H9 (cell line): ENCODE measurements at regions not wholly inside any gene's neighbourhood (a gene's known extent, or its start where the extent isn't known, plus 50 kb on each side); places are given as distances from the start of the nearest gene placed in this dataset.

Source experiments
- DNase-seq: peaks from one replicate; pipeline ENCODE4 v3.0.0-alpha.2; 2017
- H2AFZ ChIP-seq: one replicate; pipeline ENCODE4 v1.6.1; 2013; ENCODE audit warnings: mild to moderate bottlenecking, low read length, control low read depth, moderate library complexity
- H2AK5ac ChIP-seq: 2 replicates; pipeline ENCODE4 v1.6.1; 2013; ENCODE audit warnings: low read length, control low read depth, mixed read lengths; ENCODE audit not compliant: insufficient read length
- H2BK120ac ChIP-seq: one replicate; pipeline ENCODE4 v1.6.1; 2013; ENCODE audit warnings: low read depth, mild to moderate bottlenecking, low read length, control low read depth, inconsistent platforms; ENCODE audit not compliant: poor library complexity, severe bottlenecking
- H2BK12ac ChIP-seq: 2 replicates; pipeline ENCODE4 v1.6.1; 2013; ENCODE audit warnings: low read length, control low read depth, mixed read lengths, low read depth; ENCODE audit not compliant: insufficient read length
- H2BK15ac ChIP-seq: 2 replicates; pipeline ENCODE4 v1.6.1; 2013; ENCODE audit warnings: low read depth, low read length, control low read depth
- H2BK20ac ChIP-seq: one replicate; pipeline ENCODE4 v1.6.1; 2013; ENCODE audit warnings: low read depth, mild to moderate bottlenecking, low read length, control low read depth, inconsistent platforms; ENCODE audit not compliant: poor library complexity, severe bottlenecking
- H2BK5ac ChIP-seq: 2 replicates; pipeline ENCODE4 v1.6.1; 2013; ENCODE audit warnings: low read length, control low read depth, mixed read lengths; ENCODE audit not compliant: insufficient read length
- H3K14ac ChIP-seq: 2 replicates; pipeline ENCODE4 v1.6.1; 2013; ENCODE audit warnings: low read length, control low read depth; ENCODE audit not compliant: insufficient read depth
- H3K18ac ChIP-seq: 2 replicates; pipeline ENCODE4 v1.6.1; 2013; ENCODE audit warnings: low read depth, mild to moderate bottlenecking, mixed read lengths, low read length, control low read depth; ENCODE audit not compliant: insufficient read length
- H3K23ac ChIP-seq: 2 replicates; pipeline ENCODE4 v1.6.1; 2013; ENCODE audit warnings: low read length, control low read depth, mixed read lengths, low read depth; ENCODE audit not compliant: insufficient read length
- H3K23me2 ChIP-seq: 2 replicates; pipeline ENCODE4 v1.6.1; 2013; ENCODE audit warnings: low read depth, mild to moderate bottlenecking, mixed read lengths, low read length, control low read depth; ENCODE audit not compliant: insufficient read length, poor library complexity, severe bottlenecking
- H3K27ac ChIP-seq: 2 replicates; pipeline ENCODE4 v1.5.1; 2013; ENCODE audit warnings: low read length, control low read depth, mixed read lengths, low read depth; ENCODE audit not compliant: insufficient read length
- H3K27me3 ChIP-seq: 2 replicates; pipeline ENCODE4 v1.6.1; 2013; ENCODE audit warnings: low read length, control low read depth, inconsistent platforms; ENCODE audit not compliant: insufficient read depth
- H3K4ac ChIP-seq: 2 replicates; pipeline ENCODE4 v1.6.1; 2013; ENCODE audit warnings: low read depth, mild to moderate bottlenecking, control low read depth, inconsistent platforms, low read length, moderate library complexity
- H3K4me1 ChIP-seq: 2 replicates; pipeline ENCODE4 v1.6.1; 2013; ENCODE audit warnings: low read length, control low read depth, inconsistent platforms; ENCODE audit not compliant: insufficient read depth
- H3K4me2 ChIP-seq: 2 replicates; pipeline ENCODE4 v1.6.1; 2013; ENCODE audit warnings: low read length, control low read depth, mixed read lengths; ENCODE audit not compliant: insufficient read length, insufficient read depth
- H3K56ac ChIP-seq: 2 replicates; pipeline ENCODE4 v1.6.1; 2013; ENCODE audit warnings: low read depth, mild to moderate bottlenecking, mixed read lengths, low read length, control low read depth; ENCODE audit not compliant: insufficient read length
- H3K79me1 ChIP-seq: 2 replicates; pipeline ENCODE4 v1.6.1; 2013; ENCODE audit warnings: low read depth, mild to moderate bottlenecking, moderate library complexity, low read length, control low read depth, inconsistent platforms; ENCODE audit not compliant: insufficient read depth, poor library complexity, severe bottlenecking
- H3K79me2 ChIP-seq: 2 replicates; pipeline ENCODE4 v1.6.1; 2013; ENCODE audit warnings: low read length, control low read depth, inconsistent platforms; ENCODE audit not compliant: insufficient read depth
- H3K9ac ChIP-seq: 2 replicates; pipeline ENCODE4 v1.6.1; 2013; ENCODE audit warnings: low read length, control low read depth, mixed read lengths; ENCODE audit not compliant: insufficient read length; ENCODE audit errors: extremely low read depth
- H3K9me3 ChIP-seq: one replicate; pipeline ENCODE4 v1.6.1; 2013; ENCODE audit warnings: low read depth, low read length, inconsistent platforms; ENCODE audit not compliant: control insufficient read depth
- H3T11ph ChIP-seq: one replicate; pipeline ENCODE4 v1.6.1; 2013; ENCODE audit warnings: mild to moderate bottlenecking, low read length, control low read depth, inconsistent platforms
- H4K20me1 ChIP-seq: one replicate; pipeline ENCODE4 v1.6.1; 2013; ENCODE audit not compliant: control insufficient read depth, insufficient read length, insufficient read depth
- H4K5ac ChIP-seq: 2 replicates; pipeline ENCODE4 v1.6.1; 2013; ENCODE audit warnings: low read depth, mild to moderate bottlenecking, mixed read lengths, low read length, control low read depth; ENCODE audit not compliant: insufficient read length
- H4K8ac ChIP-seq: replicated peaks from 2 replicates; pipeline ENCODE4 v1.6.1; 2013; ENCODE audit warnings: low read length, control low read depth, mixed read lengths, low read depth; ENCODE audit not compliant: insufficient read length
- H4K91ac ChIP-seq: 2 replicates; pipeline ENCODE4 v1.6.1; 2013; ENCODE audit warnings: low read depth, mild to moderate bottlenecking, moderate library complexity, mixed read lengths, low read length, control low read depth; ENCODE audit not compliant: insufficient read length
- H3K27ac Mint-ChIP-seq, 3 experiments: 2 replicates in 2 of 3; 3 replicates in 1 of 3; pipeline ENCODE4 v1.8.0; 2020 to 2021; ENCODE audit warnings: mixed read lengths in 3 of 3, mild to moderate bottlenecking in 1 of 3, moderate library complexity in 1 of 3
- H3K27me3 Mint-ChIP-seq: 2 replicates; pipeline ENCODE4 v1.8.0; 2021; ENCODE audit warnings: low read depth, mild to moderate bottlenecking, moderate library complexity, mixed read lengths
- H3K36me3 Mint-ChIP-seq, 3 experiments: 2 replicates in 2 of 3; 3 replicates in 1 of 3; pipeline ENCODE4 v1.8.0; 2020 to 2021; ENCODE audit warnings: low read depth in 3 of 3, mixed read lengths in 3 of 3; ENCODE audit not compliant: insufficient read depth in 1 of 3
- H3K4me1 Mint-ChIP-seq, 2 experiments: 2 replicates each; pipeline ENCODE4 v1.8.0; 2020; ENCODE audit warnings: mixed read lengths in 2 of 2
- H3K4me3 Mint-ChIP-seq, 2 experiments: 2 replicates in 1 of 2; 3 replicates in 1 of 2; pipeline ENCODE4 v1.8.0; 2020 to 2021; ENCODE audit warnings: mild to moderate bottlenecking in 2 of 2, mixed read lengths in 2 of 2, moderate library complexity in 1 of 2
- H3K9me3 Mint-ChIP-seq, 2 experiments: 2 replicates in 1 of 2; 3 replicates in 1 of 2; pipeline ENCODE4 v1.8.0; 2020; ENCODE audit warnings: mild to moderate bottlenecking in 2 of 2, mixed read lengths in 2 of 2, moderate library complexity in 1 of 2
- CTCF ChIP-seq: fragments of 200-600 bp; sonication (generic); conservative IDR thresholded peaks from 3 replicates; pipeline ENCODE4 v1.8.0; 2021; ENCODE audit warnings: antibody characterized with exemption, mild to moderate bottlenecking
- WGBS: extraction: QIAGEN DNeasy Blood & Tissue Kit; methylation state at CpG from one replicate; pipeline ENCODE4 v1.1.7; 2013; ENCODE audit warnings: missing lambda C conversion rate, low lambda C conversion rate, mixed read lengths; ENCODE audit not compliant: insufficient read length; ENCODE audit errors: extremely low coverage; 5-methylcytosine and 5-hydroxymethylcytosine counted together

GRCh38 chr3:24588629-24589512, 94.2 kb upstream of the THRB start:
- DNase-seq, result no peak
- no peak overlapping the region for H3K14ac ChIP-seq
- WGBS, result no CpG with 5 or more reads among the region's 6 CpGs
- H4K20me1 ChIP-seq, result no peaks in the 10 kb centered on the region
- no peak overlapping the region for H3K18ac ChIP-seq
- no peak overlapping the region for H2AFZ ChIP-seq
- Mint-ChIP-seq H3K9me3 (no peaks in the 10 kb centered on the region), H3K36me3 (no peaks in the 10 kb centered on the region), H3K27ac (no peak overlapping the region), H3K4me1 (peaks cover 0 to 4% of the 10 kb centered on the region in 2 experiments; a peak in 3 of 4 replicates), H3K4me3 (no peak overlapping the region), H3K27me3 (no peaks in the 10 kb centered on the region)
- no peak overlapping the region for H3T11ph ChIP-seq
- H3K56ac ChIP-seq, result no peak overlapping the region
- H3K23ac ChIP-seq, result no peak overlapping the region
- H3K27me3 ChIP-seq, result no peaks in the 10 kb centered on the region
- H2BK5ac ChIP-seq, result no peak overlapping the region
- no peak overlapping the region for H2AK5ac ChIP-seq
- H2BK120ac ChIP-seq, result no peak overlapping the region
- H3K79me2 ChIP-seq, result no peaks in the 10 kb centered on the region
- H3K23me2 ChIP-seq, result no peaks in the 10 kb centered on the region
- no peak for TF ChIP-seq CTCF
- H3K79me1 ChIP-seq, result no peaks in the 10 kb centered on the region
- no peak overlapping the region for H2BK20ac ChIP-seq
- no peaks in the 10 kb centered on the region for H3K9me3 ChIP-seq
- H3K9ac ChIP-seq, result no peak overlapping the region
- no peak overlapping the region for H3K27ac ChIP-seq
- H3K4me2 ChIP-seq, result no peak overlapping the region
- H4K91ac ChIP-seq, result no peak overlapping the region
- H3K4me1 ChIP-seq, result no peaks in the 10 kb centered on the region
- H4K5ac ChIP-seq, result no peak overlapping the region
- H2BK15ac ChIP-seq, result no peak overlapping the region
- no peak overlapping the region for H3K4ac ChIP-seq
- H2BK12ac ChIP-seq, result no peak overlapping the region
- no peak overlapping the region for H4K8ac ChIP-seq
